B cell (primary cell): ENCODE measurements at regions not wholly inside any gene's neighbourhood (a gene's known extent, or its start where the extent isn't known, plus 50 kb on each side); places are given as distances from the start of the nearest gene placed in this dataset.

Source experiments
- ATAC-seq: fragments of 200-7000 bp; cut with Tn5 transposase; one replicate; pipeline ENCODE4 v1.10.0; 2021; ENCODE audit warnings: low read depth, mild to moderate bottlenecking, moderate number of reproducible peaks, moderate library complexity
- CTCF ChIA-PET: fragments of 350-600 bp; sonication (Branson Sonifier 250); formaldehyde crosslinking; loops from one replicate; lab custom pipeline; 2021; ENCODE audit warnings: antibody characterized with exemption, inconsistent platforms; lab: Charles Lee
- POLR2A ChIA-PET: fragments of 350-600 bp; sonication (Branson Sonifier 250); formaldehyde crosslinking; loops from one replicate; lab custom pipeline; 2021; ENCODE audit warnings: antibody characterized with exemption; lab: Charles Lee
- DNase-seq: peaks from one replicate; pipeline ENCODE4 v3.0.0; 2013
- H2AFZ ChIP-seq: 2 replicates; pipeline ENCODE4 v1.6.1; 2012; ENCODE audit warnings: mild to moderate bottlenecking, low read depth, low read length; ENCODE audit not compliant: insufficient read depth, poor library complexity, severe bottlenecking
- H3K27ac ChIP-seq, 2 donors: 1 replicate in 1 of 2; 2 replicates in 1 of 2; pipeline ENCODE4 v1.5.1; 2012 to 2013; ENCODE audit warnings: low read length in 2 of 2, mild to moderate bottlenecking in 2 of 2, moderate library complexity in 1 of 2
- H3K27me3 ChIP-seq, 4 experiments: fragments of 200-600 bp in 1 of 4; sonication (generic) in 1 of 4; replicated peaks in 1 of 4; 1 replicate in 2 of 4; 2 replicates in 2 of 4; pipeline versions ENCODE4 v1.6.1 to v1.7.0; 2013 to 2016; ENCODE audit warnings: low read length in 3 of 4, mild to moderate bottlenecking in 2 of 4, mixed read lengths in 1 of 4, moderate library complexity in 1 of 4; ENCODE audit not compliant: insufficient read depth in 4 of 4, control insufficient read depth in 3 of 4; ENCODE audit errors: control extremely low read depth in 1 of 4
- H3K36me3 ChIP-seq, 2 experiments: replicated peaks in 1 of 2; 1 replicate in 1 of 2; 2 replicates in 1 of 2; pipeline versions ENCODE4 v1.6.1 to v1.7.1; 2013; ENCODE audit warnings: low read length in 1 of 2; ENCODE audit not compliant: insufficient read depth in 2 of 2, control insufficient read depth in 1 of 2; ENCODE audit errors: control extremely low read depth in 1 of 2, extremely low read depth in 1 of 2
- H3K4me1 ChIP-seq, 2 donors: fragments of 200-600 bp in 1 of 2; sonication (generic) in 1 of 2; 1 replicate in 1 of 2; 2 replicates in 1 of 2; pipeline versions ENCODE4 v1.5.1 to v1.6.1; 2013 to 2017; ENCODE audit warnings: low read length in 2 of 2; ENCODE audit not compliant: control insufficient read depth in 2 of 2, insufficient read depth in 2 of 2
- H3K4me2 ChIP-seq: replicated peaks from 2 replicates; pipeline ENCODE3; 2012; ENCODE audit warnings: mild to moderate bottlenecking, low read depth, low read length; ENCODE audit not compliant: poor library complexity, severe bottlenecking
- H3K4me3 ChIP-seq, 5 experiments: fragments of 200-600 bp in 1 of 5; sonication (generic) in 1 of 5; 1 replicate in 3 of 5; 2 replicates in 2 of 5; pipeline versions ENCODE4 v1.5.1 to v1.7.0; 2011 to 2016; ENCODE audit warnings: low read length in 4 of 5, mild to moderate bottlenecking in 4 of 5, low read depth in 2 of 5, control low read depth in 1 of 5, moderate library complexity in 1 of 5; ENCODE audit not compliant: insufficient read depth in 1 of 5; ENCODE audit errors: control extremely low read depth in 1 of 5, extremely low read depth in 1 of 5
- H3K79me2 ChIP-seq: fragments of 200-600 bp; sonication (generic); one replicate; pipeline ENCODE4 v1.6.0; 2016; ENCODE audit warnings: low read length; ENCODE audit not compliant: control insufficient read depth, insufficient read depth
- H3K9ac ChIP-seq: fragments of 200-600 bp; sonication (generic); 2 replicates; pipeline ENCODE4 v1.6.1; 2017; ENCODE audit warnings: mild to moderate bottlenecking, low read length, moderate library complexity
- H3K9me3 ChIP-seq, 3 donors: one replicate each; pipeline versions ENCODE4 v1.6.1 to v1.7.1; 2013; ENCODE audit warnings: low read length in 2 of 3; ENCODE audit not compliant: control insufficient read depth in 2 of 3, insufficient read depth in 1 of 3; ENCODE audit errors: control extremely low read depth in 1 of 3
- H4K20me1 ChIP-seq: 2 replicates; pipeline ENCODE4 v1.6.0; 2012; ENCODE audit warnings: mild to moderate bottlenecking, low read length; ENCODE audit not compliant: insufficient read depth, control insufficient read depth, poor library complexity, severe bottlenecking
- H3K27ac Mint-ChIP-seq: one replicate; pipeline ENCODE4 v1.8.0; 2021; ENCODE audit warnings: mixed read lengths
- H3K27me3 Mint-ChIP-seq: one replicate; pipeline ENCODE4 v1.8.0; 2021; ENCODE audit warnings: mixed read lengths
- H3K4me1 Mint-ChIP-seq: one replicate; pipeline ENCODE4 v1.8.0; 2021; ENCODE audit warnings: mixed read lengths
- H3K4me3 Mint-ChIP-seq: one replicate; pipeline ENCODE4 v1.8.0; 2021; ENCODE audit warnings: mixed read lengths
- H3K9me3 Mint-ChIP-seq: one replicate; pipeline ENCODE4 v1.8.0; 2022; ENCODE audit warnings: mixed read lengths; ENCODE audit not compliant: insufficient read depth
- CTCF ChIP-seq: fragments of 200-600 bp; IDR thresholded peaks from one replicate; pipeline ENCODE4 v1.8.0; 2022; ENCODE audit warnings: antibody characterized with exemption, mild to moderate bottlenecking
- EZH2 ChIP-seq: IDR thresholded peaks from 2 replicates; pipeline ENCODE4 v1.6.1; 2012; ENCODE audit warnings: borderline replicate concordance, low read depth, mild to moderate bottlenecking, moderate library complexity, low read length; ENCODE audit not compliant: insufficient read depth, poor library complexity, severe bottlenecking
- WGBS: methylation state at CpG from one replicate; pipeline ENCODE4 v1.1.5; 2013; ENCODE audit warnings: missing lambda C conversion rate; ENCODE audit not compliant: insufficient coverage; 5-methylcytosine and 5-hydroxymethylcytosine counted together
- intact Hi-C: fragments of 100-400 bp; cut with micrococcal nuclease; formaldehyde crosslinking; loops from one replicate; pipeline ENCODE4 v1.10.0; 2022

GRCh38 chr1:157400766-157401165, 151.5 kb downstream of the FCRL5 start:
- Histone ChIP-seq H3K27me3 (peaks cover 0 to 13% (median 4%) of the 10 kb centered on the region in 4 experiments), H3K4me1 (peaks cover 14 to 16% of the 10 kb centered on the region in 2 donors), H3K79me2 (no peaks in the 10 kb centered on the region), H4K20me1 (no peaks in the 10 kb centered on the region), H2AFZ (no peak overlapping the region), H3K4me3 (no peak overlapping the region), H3K9ac (no peak overlapping the region), H3K27ac (no peak overlapping the region), H3K9me3 (no peaks in the 10 kb centered on the region), H3K4me2 (no peak overlapping the region), H3K36me3 (no peaks in the 10 kb centered on the region)
- 74% methylated on average over 3 of the region's 6 CpGs for WGBS
- DNase-seq (no peak), ATAC-seq (no peak)
- peaks cover 20% of the 10 kb centered on the region for H3K27me3 Mint-ChIP-seq
- H3K4me3 Mint-ChIP-seq: no peak overlapping the region
- H3K27ac Mint-ChIP-seq: no peak overlapping the region
- no peaks in the 10 kb centered on the region for H3K9me3 Mint-ChIP-seq
- POLR2A ChIA-PET: no interaction called here
- CTCF ChIA-PET: no interaction called here
- peaks cover 17% of the 10 kb centered on the region for H3K4me1 Mint-ChIP-seq
- intact Hi-C loops: no loop called here
- TF ChIP-seq EZH2: no peak
- TF ChIP-seq CTCF: no peak

- TF ChIP-seq EZH2: no peak
- no peak for TF ChIP-seq CTCF
Observed at GRCh38 chr1:157399984-157400382, 152.3 kb downstream of the FCRL5 start.

More at GRCh38 chr1:157399984-157400382, 152.3 kb downstream of the FCRL5 start:
- DNase-seq: no peak
- Mint-ChIP-seq H3K27me3 (peaks cover 20% of the 10 kb centered on the region), H3K9me3 (no peaks in the 10 kb centered on the region), H3K4me3 (no peak overlapping the region), H3K27ac (no peak overlapping the region), H3K4me1 (peaks cover 17% of the 10 kb centered on the region)
- POLR2A ChIA-PET: no interaction called here
- Histone ChIP-seq H3K9me3 (no peaks in the 10 kb centered on the region), H4K20me1 (no peaks in the 10 kb centered on the region), H3K27ac (no peak overlapping the region), H3K79me2 (no peaks in the 10 kb centered on the region), H3K9ac (no peak overlapping the region), H2AFZ (no peak overlapping the region), H3K36me3 (no peaks in the 10 kb centered on the region), H3K4me1 (peaks cover 14 to 16% of the 10 kb centered on the region in 2 donors), H3K4me2 (no peak overlapping the region), H3K27me3 (peaks cover 0 to 13% (median 4%) of the 10 kb centered on the region in 4 experiments), H3K4me3 (no peak overlapping the region)
- CTCF ChIA-PET: no interaction called here
- intact Hi-C loops: no loop called here
- no peak for ATAC-seq
- WGBS: no CpG with 5 or more reads among the region's 1 CpG
